ENCODE measurements at regions not wholly inside any gene's neighbourhood (a gene's known extent, or its start where the extent isn't known, plus 50 kb on each side); places are given as distances from the start of the nearest gene placed in this dataset.

DNA sequence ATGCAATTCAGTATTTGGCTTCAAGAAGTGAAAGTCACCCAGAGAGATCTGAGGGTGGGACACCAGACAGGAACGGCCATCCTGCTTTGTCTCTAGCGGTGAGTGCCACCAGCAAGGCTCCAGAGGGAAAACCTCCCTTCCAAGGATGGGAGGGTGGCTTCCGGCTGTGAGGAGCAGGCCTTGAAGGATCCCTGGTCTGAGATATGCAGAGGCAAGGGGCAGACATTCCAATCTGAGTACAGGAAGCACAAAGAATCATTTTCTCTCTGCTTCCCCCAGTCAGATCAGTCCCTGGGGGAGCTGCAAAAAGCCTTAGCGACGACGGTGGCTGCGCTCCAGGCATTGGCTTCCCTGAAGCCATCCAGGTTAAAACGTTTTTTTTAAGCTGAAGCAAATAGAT, 167.4 kb downstream of the TEX36 start:
- Histone ChIP-seq H3K4me1 (ENCODE audit: control insufficient read depth, insufficient read depth, low read length) (no peaks in the 10 kb centered on the region), H2AFZ (ENCODE audit: control insufficient read depth, low read depth, low read length) (no peak overlapping the region), H4K20me1 (ENCODE audit: control insufficient read depth, insufficient read depth) (no peaks in the 10 kb centered on the region), H3K4me2 (ENCODE audit: control insufficient read depth, insufficient read depth) (no peak overlapping the region), H3K79me2 (ENCODE audit: control insufficient read depth, insufficient read depth, low read length) (no peaks in the 10 kb centered on the region), H3K36me3 (ENCODE audit: control insufficient read depth in 2 of 2, insufficient read depth in 2 of 2, low read length in 1 of 2) (no peaks in the 10 kb centered on the region), H3K9ac (ENCODE audit: control insufficient read depth, insufficient read depth, low read length) (no peak overlapping the region), H3K9me3 (replicated peaks; ENCODE audit: control insufficient read depth, insufficient read depth, low read length) (no peaks in the 10 kb centered on the region), H3K27me3 (replicated peaks in 1 of 2; ENCODE audit: control insufficient read depth in 2 of 2, insufficient read depth in 2 of 2, low read length in 1 of 2) (no peaks in the 10 kb centered on the region; a peak in 1 of 4 replicates), H3K4me3 (no peak overlapping the region), H3K27ac (ENCODE audit: control insufficient read depth, insufficient read depth) (no peak overlapping the region)
- 28% methylated on average over 8 of the region's 8 CpGs for WGBS (ENCODE audit: insufficient coverage, insufficient replicate concordance, low lambda C conversion rate, missing lambda C conversion rate)
- in situ Hi-C loops (cut with MboI) = no loop called here
- ChIA-PET RAD21 (ENCODE audit: unreplicated experiment) (no interaction called here), CTCF (interaction anchor here (1.5 kb wide), 1 partner anchor 13 kb away, joined by 3 read pairs; no protein-coding TSS in a partner anchor), POLR2A (no interaction called here), SMC1A (ENCODE audit: uncharacterized antibody, unreplicated experiment) (no interaction called here)
- BruUV-seq (replicated peaks) = no TSS peak
- ATAC-seq (no peak), DNase-seq (ENCODE audit: low read depth, low spot score) (no peak), FAIRE-seq (no peak)
- intact Hi-C loops (cut with micrococcal nuclease; ENCODE audit: unreplicated experiment) = no loop called here
- TF ChIP-seq NFYB (IDR thresholded peaks at IDR 0.05; ENCODE audit: insufficient read depth, low read depth, low read length) (no peak), MEF2B (IDR thresholded peaks at IDR 0.05; ENCODE audit: partially characterized antibody, poor library complexity, severe bottlenecking) (no peak)

DNA sequence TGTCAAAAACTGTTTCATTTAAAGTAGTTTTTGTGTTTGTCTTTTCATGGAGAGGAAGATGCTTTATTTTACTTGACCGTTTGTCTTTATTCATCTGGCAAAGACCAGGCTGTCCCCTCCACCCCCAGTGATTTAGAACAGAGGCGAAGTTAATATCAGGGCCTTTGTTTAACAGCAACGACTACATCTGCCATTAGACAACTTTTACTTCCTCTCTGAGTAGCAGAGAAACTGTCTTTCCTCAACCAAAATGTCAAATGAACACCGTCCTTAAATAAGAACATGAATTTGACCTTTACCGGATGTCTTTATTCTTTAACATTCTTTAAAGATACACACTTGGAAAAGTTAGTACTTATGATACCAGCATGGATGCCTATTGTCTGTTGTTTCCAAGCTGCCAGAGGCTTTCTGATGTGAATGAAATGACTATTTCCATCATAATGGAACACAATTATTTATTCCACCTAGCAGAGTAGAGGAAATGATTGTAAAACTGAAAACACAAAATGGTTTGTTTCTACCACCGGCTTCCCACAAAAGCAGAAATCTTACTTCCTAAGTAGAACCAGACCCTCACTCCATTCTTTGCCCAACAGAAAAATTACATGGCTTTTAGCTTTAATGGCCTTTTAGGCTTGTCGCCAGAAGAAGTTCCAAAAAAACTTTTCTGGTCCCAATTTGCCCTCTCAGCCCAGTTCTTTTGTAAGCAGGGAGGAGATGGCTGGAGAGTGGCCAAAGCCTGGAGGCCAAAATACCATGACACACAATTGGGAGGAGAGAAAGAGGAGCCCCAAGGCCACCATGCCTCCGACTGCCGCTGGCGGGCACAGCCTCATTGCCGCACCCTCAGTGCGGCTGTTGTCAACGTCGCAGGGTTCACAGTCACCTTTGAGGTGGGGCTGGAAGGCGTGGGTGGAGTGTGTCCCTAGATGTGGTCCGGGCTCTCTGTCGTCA, 168.5 kb downstream of the TEX36 start:
- H3K9ac ChIP-seq (ENCODE audit: control insufficient read depth, insufficient read depth, low read length) = no peak overlapping the region
- ChIA-PET POLR2A (no interaction called here), RAD21 (ENCODE audit: unreplicated experiment) (no interaction called here), SMC1A (ENCODE audit: uncharacterized antibody, unreplicated experiment) (interaction anchor here (1.2 kb wide), 1 partner anchor 10 kb away, joined by 3 read pairs; no protein-coding TSS in a partner anchor), CTCF (interaction anchor here (1.0 to 1.5 kb wide), 2 partner anchors 10 to 12 kb away, joined by 3 read pairs; no protein-coding TSS in a partner anchor)
- no peaks in the 10 kb centered on the region for H3K36me3 ChIP-seq (ENCODE audit: control insufficient read depth in 2 of 2, insufficient read depth in 2 of 2, low read length in 1 of 2)
- H3K4me3 ChIP-seq = no peak overlapping the region
- intact Hi-C loops (cut with micrococcal nuclease; ENCODE audit: unreplicated experiment) = no loop called here
- in situ Hi-C loops (cut with MboI) = no loop called here
- no peak overlapping the region for H3K27ac ChIP-seq (ENCODE audit: control insufficient read depth, insufficient read depth)
- no peak for FAIRE-seq
- no peaks in the 10 kb centered on the region for H3K79me2 ChIP-seq (ENCODE audit: control insufficient read depth, insufficient read depth, low read length)
- no peak overlapping the region for H3K4me2 ChIP-seq (ENCODE audit: control insufficient read depth, insufficient read depth)
- ATAC-seq = no peak
- no peak for DNase-seq (ENCODE audit: low read depth, low spot score)
- 49% methylated on average over 17 of the region's 17 CpGs for WGBS (ENCODE audit: insufficient coverage, insufficient replicate concordance, low lambda C conversion rate, missing lambda C conversion rate)
- no peaks in the 10 kb centered on the region for H4K20me1 ChIP-seq (ENCODE audit: control insufficient read depth, insufficient read depth)
- no TSS peak for BruUV-seq (replicated peaks)
- no peak overlapping the region for H2AFZ ChIP-seq (ENCODE audit: control insufficient read depth, low read depth, low read length)
- no peaks in the 10 kb centered on the region for H3K4me1 ChIP-seq (ENCODE audit: control insufficient read depth, insufficient read depth, low read length)
- H3K9me3 ChIP-seq (replicated peaks; ENCODE audit: control insufficient read depth, insufficient read depth, low read length) = no peaks in the 10 kb centered on the region
- no peak for TF ChIP-seq SPI1 (IDR thresholded peaks at IDR 0.05; ENCODE audit: borderline replicate concordance, insufficient read depth, low read depth, low read length)
- TF ChIP-seq NR2C2 (IDR thresholded peaks at IDR 0.05; ENCODE audit: borderline replicate concordance, control insufficient read depth, insufficient read length, low read depth) = no peak
- no peak for TF ChIP-seq EZH2 (IDR thresholded peaks at IDR 0.05; ENCODE audit: borderline replicate concordance, control insufficient read depth, low read depth, low read length)
- no peak for TF ChIP-seq TARDBP (IDR thresholded peaks at IDR 0.05; ENCODE audit: borderline replicate concordance)
- TF ChIP-seq POLR2A (IDR thresholded peaks at IDR 0.05; ENCODE audit: low read depth, low read length) = no peak
- TF ChIP-seq, protein P1, sequence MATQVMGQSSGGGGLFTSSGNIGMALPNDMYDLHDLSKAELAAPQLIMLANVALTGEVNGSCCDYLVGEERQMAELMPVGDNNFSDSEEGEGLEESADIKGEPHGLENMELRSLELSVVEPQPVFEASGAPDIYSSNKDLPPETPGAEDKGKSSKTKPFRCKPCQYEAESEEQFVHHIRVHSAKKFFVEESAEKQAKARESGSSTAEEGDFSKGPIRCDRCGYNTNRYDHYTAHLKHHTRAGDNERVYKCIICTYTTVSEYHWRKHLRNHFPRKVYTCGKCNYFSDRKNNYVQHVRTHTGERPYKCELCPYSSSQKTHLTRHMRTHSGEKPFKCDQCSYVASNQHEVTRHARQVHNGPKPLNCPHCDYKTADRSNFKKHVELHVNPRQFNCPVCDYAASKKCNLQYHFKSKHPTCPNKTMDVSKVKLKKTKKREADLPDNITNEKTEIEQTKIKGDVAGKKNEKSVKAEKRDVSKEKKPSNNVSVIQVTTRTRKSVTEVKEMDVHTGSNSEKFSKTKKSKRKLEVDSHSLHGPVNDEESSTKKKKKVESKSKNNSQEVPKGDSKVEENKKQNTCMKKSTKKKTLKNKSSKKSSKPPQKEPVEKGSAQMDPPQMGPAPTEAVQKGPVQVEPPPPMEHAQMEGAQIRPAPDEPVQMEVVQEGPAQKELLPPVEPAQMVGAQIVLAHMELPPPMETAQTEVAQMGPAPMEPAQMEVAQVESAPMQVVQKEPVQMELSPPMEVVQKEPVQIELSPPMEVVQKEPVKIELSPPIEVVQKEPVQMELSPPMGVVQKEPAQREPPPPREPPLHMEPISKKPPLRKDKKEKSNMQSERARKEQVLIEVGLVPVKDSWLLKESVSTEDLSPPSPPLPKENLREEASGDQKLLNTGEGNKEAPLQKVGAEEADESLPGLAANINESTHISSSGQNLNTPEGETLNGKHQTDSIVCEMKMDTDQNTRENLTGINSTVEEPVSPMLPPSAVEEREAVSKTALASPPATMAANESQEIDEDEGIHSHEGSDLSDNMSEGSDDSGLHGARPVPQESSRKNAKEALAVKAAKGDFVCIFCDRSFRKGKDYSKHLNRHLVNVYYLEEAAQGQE (IDR thresholded peaks at IDR 0.05; ENCODE audit: low read depth, low read length) = no peak
- no peak for TF ChIP-seq POLR2AphosphoS5 (IDR thresholded peaks at IDR 0.05; ENCODE audit: low read length)
- no peaks in the 10 kb centered on the region; a peak in 1 of 4 replicates for H3K27me3 ChIP-seq (replicated peaks in 1 of 2; ENCODE audit: control insufficient read depth in 2 of 2, insufficient read depth in 2 of 2, low read length in 1 of 2)
